ENCODE measurements at regions not wholly inside any gene's neighbourhood (a gene's known extent, or its start where the extent isn't known, plus 50 kb on each side); places are given as distances from the start of the nearest gene placed in this dataset.

DNA sequence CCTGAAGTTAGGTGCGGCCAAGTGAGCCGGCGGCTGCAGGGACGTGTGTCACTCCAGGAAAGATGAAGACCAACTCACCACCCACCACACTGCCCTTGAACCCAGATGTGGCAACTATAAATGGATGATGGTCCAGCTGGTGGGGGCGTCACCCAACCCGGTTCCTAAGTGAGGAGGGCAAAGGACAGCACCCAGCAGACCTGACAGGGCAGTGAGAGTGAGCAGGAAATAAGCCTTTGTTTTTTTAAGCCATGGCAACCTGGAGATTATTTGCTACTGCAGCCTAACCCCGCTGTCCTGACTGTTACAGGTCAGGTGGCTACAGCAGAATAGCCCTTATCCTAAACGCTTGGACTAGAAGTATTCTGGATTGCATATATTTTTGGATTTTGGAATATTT, 228.9 kb downstream of the CTTN start:
- no peak for DNase-seq (ENCODE audit: low read depth)

DNA sequence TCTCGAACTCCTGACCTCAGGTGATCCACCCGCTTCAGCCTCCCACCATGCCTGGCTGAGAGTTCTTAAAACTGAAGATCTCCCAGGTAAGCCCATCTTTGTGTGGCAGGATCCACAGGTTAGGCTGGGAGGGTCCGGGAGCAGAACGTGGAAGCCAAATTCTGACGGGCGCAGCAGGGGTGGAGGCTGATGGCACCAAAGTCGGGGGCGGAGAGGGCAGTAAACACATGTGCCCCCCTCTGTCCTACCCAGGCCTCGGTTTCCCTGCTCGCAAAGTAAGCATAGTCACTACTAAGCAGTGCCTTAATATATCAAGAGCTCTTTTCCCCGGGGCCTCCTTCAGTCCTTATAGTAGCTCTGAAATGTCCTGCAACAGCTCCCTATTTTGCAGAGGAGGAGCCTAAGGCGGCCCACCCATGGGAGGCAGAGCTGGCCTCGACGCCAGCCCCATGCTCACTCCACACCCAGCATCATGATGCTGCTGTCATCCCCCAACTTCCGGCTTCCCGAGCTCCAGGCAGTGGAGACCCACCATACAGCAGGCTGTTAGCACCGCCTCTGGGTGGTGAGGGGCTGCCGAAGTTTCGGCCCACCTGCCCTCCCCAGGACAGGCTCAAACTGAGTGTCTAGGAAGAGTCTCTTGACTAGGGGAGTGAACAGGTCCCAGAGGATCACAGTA, 230.0 kb downstream of the CTTN start:
- no peak for DNase-seq (ENCODE audit: low read depth)

DNA sequence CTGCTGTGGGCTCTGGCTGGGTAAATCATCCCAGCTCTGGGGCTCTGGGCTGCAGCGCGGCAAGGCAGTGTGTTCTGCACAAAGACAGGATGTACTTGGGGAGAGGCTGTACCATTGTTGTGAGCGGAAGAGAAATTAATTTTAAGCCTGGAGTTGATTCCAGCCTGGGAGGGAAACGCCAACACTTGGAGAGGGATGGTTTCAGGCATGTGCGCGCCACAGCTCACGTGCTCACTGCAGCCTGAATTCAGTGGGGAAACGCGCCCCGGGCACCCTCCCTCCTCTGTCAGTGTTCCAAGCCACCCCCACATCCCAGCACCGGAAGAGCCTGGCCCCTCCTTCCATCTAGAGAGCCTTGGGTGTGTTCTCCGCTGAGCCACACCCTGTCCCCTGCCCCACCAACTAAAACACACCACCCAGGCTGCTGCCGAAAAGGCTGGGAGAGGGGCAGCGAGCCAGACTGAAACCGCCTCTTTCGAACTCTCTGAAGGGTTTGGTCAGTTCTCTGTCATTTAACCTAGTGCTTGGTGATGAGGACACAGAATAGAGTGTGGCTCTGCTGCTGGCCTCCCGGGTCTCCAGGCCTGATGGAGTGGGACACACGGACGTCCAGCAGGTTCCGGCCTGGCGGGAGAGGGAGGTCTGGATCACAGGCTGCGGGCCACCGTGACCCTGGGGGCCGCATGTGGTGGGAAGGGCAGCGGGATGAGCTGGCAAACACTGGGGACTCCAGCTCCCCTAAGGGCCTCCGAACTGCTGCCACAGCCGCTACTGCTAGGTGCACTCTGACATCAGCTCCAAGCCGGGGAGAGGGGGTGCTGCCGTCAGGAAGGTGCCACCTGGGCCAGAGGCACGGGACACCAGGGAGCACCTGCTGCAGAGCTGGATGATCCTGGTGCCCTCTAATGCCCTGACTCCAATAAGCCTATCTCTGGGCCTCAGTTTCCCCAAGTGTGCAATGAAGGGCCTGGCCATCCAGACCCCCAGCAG, 230.8 kb downstream of the CTTN start:
- DNase-seq (ENCODE audit: low read depth) = no peak

DNA sequence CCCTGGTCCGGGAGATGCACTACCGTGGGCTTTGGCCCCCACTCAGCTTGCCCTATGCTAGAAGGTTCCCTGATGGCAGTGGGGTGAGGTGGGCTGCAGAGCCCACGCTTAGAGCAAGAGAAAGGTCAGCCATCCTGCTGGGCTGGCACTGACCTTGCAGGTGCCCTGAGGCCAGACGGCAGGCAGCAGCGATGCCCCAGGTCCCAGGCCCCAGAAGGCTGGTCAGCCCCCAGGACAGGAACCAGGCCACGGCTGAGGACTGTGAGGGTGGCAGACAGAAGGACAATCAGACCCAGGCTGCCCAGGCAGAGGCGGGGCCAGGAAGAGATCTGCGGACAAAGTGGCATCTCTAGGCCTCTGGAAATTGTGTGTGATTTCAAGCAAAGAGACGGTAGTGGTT, 231.7 kb downstream of the CTTN start:
- no peak for DNase-seq (ENCODE audit: low read depth)

DNA sequence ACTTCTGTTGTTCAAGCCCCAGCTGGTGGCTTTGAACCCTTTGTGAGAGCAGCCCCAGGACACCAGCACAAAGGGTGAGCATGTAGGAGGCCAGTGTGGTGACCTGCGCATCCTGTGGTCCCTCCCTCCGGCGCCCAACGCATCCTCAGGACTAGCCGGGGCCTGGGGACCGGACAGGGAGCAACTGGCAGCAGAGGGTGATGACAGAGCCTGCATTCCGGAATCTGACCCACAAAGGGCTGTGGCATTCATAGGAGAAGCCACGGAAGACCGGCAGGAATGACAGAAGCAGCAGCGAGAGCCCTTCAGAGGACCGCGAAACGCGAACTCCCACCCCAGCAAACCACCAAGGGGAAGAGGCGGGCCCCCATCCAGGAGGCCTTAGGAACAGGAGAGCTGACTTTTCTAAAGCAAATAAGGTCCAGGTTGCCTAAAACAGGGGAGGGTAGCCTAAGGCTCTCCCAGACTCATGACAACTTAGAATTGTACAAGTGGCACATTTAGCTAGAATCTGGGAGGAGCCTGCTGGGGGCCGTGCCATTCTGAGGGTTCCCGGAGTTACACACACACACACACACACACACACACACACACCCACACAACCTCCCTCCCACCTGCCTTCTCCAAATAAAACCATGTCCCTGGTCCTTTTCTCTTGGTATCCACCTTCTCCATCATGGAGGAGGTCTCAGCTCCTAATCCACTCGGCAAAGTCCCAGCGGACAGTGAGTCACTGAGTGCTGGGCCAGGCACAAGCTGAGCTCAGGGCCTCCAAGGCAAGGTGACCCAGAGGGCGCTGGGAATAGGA, 232.7 kb downstream of the CTTN start:
- no peak for DNase-seq (ENCODE audit: low read depth)

DNA sequence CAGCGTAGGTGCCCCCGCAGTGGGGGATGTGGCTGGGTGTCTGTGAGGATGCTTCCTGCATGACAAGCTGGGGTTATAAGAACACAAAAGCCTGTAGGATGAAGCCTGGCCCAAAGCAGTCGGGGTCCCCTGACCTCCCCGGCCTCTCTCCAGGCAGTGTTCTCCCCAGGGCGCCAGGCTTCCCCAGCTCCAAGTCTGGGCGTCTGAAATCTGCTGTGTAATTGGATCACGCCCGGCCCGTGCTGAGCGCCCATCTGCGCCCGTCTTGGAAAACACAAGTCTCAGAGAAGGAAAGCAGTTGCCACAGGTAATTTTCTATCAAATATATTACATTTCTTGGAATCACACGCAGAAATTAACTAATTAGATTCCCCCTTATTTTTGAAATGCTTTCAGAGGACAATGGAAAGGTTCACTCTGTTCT, 233.3 kb downstream of the CTTN start:
- DNase-seq (ENCODE audit: low read depth) = no peak

DNA sequence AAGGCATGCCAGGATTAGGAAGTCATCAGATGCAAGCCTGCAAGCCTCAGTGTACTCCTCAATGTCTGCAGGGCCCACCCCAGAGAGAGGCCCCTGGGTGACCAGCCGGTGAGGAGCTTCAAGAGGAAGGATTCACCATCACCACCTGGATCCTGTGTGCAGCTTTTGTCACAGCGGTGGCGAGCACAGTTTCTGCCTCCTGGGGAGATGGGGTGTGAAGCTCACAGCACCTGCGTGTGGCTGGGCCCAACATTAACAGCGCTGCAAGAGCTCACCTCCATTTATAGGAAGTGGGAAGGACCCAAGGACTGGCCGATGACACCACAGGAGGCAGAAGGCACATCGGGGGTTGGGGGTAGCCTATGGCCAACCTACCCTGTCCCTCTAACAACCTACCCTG, 235.3 kb downstream of the CTTN start:
- no peak for DNase-seq (ENCODE audit: low read depth)

DNA sequence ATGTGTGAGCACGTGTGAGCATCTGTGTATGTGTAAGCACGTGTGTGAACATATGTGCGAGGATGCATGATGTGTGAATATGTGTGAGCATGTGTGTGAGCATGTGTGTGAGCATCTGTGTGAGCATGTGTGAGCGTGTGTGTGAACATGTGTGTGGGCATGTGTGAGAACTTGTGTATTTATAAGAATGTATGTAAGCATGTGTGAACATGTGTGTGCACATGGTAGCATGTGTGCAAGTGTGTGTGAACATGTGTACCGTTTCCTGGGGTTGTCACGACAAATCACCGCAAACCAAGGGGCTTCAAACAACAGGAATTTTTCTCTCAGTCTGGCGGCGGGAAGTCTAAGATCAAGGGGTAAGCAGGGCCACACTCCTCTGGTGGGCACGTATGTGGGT, 238.3 kb downstream of the CTTN start:
- DNase-seq (ENCODE audit: low read depth) = no peak

DNA sequence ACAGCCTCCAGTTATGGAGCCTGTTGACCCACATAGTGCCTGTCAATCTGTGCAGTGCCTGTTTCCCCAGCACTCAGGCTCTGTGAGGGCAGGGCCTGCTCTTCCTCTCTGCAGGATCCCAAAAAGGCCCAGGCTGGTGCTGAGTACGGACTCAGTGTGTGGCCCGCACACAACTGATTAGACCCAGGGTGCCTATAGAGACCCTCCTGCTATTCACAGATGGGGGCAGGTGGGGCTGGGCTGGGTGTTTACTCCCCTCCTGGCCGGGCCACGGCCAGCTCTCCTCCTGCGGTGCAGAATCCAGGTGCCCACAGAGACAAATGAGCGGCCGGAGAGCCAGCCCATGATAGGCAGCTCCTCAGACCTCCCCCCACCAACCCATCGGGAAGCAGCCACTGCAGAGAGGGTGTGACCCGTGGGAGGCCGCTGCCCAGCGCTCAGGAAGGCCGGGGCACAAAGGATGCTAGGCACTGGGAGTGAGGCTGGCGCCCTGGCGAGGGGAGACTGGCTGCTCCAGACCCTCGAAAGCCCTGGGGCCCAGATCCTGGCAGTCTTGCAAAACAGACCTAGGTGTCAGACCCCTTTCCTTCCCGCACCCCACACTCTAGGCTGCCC, 239.0 kb downstream of the CTTN start:
- no peak for DNase-seq (ENCODE audit: low read depth)

DNA sequence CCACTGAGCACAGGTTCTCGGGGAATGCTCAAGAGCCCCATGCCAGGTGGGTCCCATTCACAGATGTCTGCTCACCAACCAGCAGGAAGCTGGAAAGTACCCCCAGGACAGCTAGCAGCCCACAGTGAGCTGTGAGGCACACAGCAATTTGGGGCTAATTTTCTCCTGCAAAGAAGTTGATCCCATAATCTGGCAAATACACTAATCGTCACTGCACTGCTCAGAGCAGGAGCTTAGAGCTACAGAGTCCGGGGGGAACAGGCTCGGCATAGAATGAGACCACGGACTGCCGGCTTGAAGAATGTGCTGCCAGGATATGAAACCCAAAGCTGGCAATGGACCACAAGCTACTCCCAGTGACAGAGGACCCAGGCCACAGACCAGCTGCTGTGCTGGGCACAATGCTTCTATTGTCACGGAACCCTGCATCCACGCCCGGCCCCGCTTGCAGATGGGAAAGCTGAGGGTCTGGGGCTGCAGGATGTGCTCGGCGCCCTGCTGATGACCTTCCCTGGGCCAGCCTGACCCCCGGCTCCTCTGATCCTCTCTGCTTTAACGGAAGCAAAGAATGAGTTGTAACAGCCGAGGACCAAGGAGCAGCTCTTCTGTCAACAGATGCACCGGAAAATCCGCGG, 239.7 kb downstream of the CTTN start:
- no peak for DNase-seq (ENCODE audit: low read depth)

DNA sequence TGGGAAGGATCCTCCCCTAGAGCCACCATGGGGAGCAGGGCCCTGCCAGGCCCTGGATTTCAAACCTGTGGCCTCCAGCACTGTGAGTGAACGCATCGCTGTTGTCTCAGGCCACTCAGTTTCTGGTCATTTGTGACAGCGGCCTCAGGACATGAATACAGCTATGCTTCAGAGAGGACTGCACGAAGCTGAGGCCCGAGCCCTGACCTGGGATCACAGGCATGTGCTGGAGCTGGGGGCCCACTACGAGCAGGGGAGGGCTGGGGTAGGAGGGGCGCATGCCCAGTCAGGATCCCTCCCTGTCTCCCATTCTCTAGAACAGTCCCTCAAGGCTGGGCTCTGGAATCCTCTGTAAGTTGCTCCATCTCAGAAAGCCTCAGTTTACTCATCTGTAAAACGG, 242.1 kb downstream of the CTTN start:
- DNase-seq (ENCODE audit: low read depth) = no peak

DNA sequence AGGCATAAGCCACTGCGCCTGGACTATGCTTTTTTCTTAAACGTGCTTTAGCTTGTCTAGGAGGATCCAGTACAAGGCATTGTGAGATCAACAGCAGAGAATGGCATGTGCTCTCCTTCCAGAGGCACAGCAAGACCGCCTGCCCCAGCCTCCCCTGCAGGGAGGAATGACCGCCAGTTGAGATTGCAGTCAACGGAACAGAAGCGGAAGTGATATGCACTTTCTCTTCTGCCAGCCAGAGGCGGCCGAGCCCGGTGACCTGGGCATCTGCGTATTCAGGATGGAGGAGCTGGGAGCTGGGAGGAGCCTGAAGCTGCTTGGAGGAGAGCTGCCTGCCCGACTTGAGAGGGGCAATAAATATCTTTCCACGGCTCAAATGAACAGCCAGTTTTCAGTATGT, 243.0 kb downstream of the CTTN start:
- no peak for DNase-seq (ENCODE audit: low read depth)

DNA sequence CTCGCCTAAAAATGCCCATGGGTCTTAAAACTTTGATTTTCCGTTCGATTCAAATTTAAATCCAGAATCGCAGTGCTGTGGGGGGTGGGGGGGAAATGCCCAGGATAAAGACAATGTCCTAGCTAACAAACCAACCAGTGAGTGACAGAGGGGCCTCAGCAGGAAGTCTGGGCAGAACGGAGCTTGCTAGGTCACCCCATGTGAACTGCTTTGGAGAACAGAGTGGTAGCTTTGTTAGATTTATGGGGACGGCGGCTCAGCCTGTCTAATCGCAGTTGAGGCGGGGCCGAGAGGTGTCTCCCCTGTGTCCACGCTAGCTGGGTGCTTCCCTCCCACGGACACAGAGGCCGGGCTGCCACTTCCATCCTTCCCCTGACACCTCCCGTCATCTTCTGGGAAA, 243.9 kb downstream of the CTTN start:
- no peak for DNase-seq (ENCODE audit: low read depth)

DNA sequence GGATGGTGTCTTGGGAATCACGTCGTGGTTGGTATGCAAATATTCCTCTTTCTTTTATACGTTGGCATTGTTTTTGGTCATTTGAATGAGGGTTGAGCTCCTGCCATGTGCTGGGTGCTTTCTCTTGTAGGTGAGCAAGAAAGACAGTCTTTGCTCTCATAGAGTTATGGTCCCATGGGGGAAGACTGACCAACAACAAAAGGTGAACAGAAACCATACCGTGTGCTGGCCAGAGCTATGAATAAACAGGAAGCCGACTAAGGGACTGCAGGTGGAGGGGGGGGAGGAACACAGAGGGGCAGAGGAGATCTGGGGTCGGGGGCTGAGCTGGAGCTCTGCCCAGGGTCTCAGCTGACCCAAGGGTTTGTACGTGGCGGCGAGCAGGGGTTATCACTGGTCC, 245.3 kb downstream of the CTTN start:
- DNase-seq (ENCODE audit: low read depth) = no peak

DNA sequence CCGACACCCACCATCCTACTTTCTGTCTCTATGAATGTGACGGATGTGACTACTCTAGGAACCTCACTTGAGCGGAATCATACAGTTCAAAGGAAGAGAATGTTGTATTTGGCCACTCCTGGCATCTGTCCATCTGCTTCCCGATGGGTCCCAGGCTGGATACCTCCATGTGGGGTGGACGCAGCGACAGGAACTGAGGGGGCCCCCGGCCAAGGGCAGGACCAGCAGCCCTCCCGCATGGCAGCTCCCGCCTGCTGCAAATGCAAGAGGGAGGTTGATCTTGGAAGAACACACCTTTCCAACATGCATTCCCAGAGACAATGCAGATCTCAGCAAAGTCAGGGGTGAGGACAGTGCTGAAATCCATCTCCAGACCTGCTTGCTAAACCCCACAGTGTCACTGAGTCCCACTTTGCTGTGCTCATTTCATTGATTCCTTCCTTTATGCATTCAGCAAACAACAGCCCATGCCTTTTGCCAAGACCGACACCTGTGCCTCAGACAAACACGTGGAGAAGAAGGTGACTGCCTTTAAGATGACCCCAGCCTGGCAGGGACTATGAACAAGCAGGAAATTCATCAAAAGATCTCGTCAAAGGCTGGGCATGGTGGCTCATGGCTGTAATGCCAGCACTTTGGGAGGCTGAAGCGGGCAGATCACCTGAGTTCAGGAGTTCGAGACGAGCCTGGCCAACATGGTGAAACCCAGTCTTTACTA, 246.2 kb downstream of the CTTN start:
- DNase-seq (ENCODE audit: low read depth) = no peak

DNA sequence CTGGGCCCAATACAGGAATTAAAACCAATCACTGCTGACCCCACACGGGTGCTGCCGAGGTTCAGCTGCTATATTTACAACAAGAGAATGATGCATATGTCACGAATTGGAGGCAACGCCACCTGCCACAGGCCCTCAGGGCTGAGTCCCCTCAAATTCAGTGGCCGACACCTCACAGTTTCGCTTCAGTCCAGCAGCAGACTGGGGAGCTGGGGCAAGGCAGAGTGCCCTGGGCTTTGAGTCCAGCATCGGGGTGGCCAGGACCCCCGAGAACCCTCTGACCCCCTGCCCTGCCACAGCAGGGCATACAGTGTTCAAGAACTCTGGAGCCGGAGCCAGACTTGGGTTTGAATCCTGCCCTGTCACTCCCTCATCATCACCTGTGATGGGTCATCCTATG, 247.2 kb downstream of the CTTN start:
- no peak for DNase-seq (ENCODE audit: low read depth)

DNA sequence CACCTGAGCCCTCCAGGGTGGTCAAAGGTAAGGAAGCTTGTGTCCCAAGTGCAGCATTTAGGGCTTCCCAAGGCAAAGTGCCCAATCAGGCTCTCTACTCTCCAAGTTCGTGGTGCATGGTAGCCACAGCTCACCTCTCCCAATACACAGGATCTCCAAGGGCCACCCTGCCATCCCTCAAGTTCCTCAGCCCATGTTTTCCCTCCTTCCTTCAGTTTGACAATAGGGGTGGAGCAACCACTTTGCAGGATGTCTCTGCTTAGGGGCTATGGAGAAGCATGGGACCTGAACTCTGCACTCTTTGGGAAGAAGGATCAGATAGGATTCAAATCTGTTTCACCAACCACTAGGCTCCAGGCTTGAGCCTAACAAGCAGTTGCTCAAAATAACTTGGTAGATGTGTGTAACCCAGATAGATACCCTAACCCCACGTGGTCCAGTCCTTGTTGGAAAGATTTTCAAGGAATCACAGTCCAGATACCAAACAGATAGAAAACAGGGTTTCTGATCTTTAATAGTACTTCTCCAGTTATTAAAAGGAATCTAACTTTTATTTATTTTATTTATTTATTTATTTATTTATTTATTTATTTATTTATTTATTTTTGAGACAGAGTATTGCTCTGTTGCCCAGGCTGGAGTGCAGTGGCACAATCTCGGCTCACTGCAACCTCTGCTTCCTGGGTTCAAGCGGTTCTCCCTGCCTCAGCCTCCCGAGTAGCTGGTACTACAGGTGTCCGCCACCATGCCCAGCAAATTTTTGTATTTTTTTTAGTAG, 248.1 kb downstream of the CTTN start:
- no peak for DNase-seq (ENCODE audit: low read depth)

DNA sequence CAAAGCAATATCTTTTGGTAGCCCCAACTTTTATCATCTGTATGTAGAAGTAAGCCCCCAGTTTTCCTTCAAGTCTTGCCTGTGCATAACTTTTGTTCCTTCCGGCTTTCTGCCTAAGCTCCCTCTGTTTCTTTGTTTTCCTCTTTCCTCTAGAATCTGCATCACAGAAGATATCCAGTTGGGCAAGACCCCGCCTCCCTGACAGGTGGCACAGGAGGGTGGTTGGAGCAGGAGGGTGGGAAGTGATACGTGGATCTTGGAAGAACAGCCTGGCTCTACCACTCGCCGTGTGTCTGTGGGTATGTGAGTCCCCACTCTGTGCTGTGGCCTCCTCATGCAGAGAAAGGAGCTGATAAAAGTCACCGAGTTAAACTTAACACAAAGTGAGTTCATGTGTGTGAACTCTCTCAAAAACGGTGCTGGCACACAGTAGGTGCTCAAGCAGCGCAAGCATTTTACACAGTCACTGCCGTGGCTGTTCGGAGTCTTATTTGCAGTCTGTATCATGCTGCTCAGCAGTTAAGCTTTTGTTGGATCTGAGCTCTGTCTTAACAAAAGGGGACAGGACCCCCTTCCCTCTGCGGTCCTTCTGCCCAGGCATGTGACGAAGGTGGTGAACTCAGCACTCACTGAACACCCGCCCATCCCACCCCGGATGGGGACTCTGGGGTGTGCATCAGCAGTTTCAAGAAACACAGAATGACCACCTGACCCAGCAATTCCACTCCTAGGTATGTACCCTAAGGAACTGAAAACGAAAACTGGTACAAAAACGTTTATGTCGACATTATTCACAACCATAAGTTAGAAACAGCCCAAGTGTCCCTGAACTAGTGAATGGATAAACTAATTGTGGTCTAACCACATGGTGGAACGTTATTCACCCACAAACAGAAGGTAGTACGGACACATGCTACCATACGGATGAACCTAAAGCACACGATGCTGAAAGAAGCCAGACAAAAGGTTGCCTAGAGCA, 249.1 kb downstream of the CTTN start:
- DNase-seq (ENCODE audit: low read depth) = no peak
